HUES48 (cell line): ENCODE measurements at regions not wholly inside any gene's neighbourhood (a gene's known extent, or its start where the extent isn't known, plus 50 kb on each side); places are given as distances from the start of the nearest gene placed in this dataset.

Experiments used
- H3K27ac ChIP-seq: one replicate; pipeline ENCODE4 v1.7.0; 2013; ENCODE audit warnings: low read depth, low read length, inconsistent platforms
- H3K27me3 ChIP-seq: 2 replicates; pipeline ENCODE4 v1.6.1; 2013; ENCODE audit warnings: mild to moderate bottlenecking, low read length; ENCODE audit not compliant: control insufficient read depth, insufficient read depth
- H3K36me3 ChIP-seq: 2 replicates; pipeline ENCODE4 v1.6.1; 2013; ENCODE audit warnings: low read length; ENCODE audit not compliant: control insufficient read depth, insufficient read depth
- H3K4me1 ChIP-seq: 2 replicates; pipeline ENCODE4 v1.6.1; 2013; ENCODE audit warnings: mild to moderate bottlenecking, low read length; ENCODE audit not compliant: control insufficient read depth, insufficient read depth
- H3K4me3 ChIP-seq: 2 replicates; pipeline ENCODE4 v1.5.1; 2013; ENCODE audit warnings: mild to moderate bottlenecking, low read depth, low read length
- H3K9ac ChIP-seq: 2 replicates; pipeline ENCODE4 v1.6.1; 2013; ENCODE audit warnings: mild to moderate bottlenecking, low read depth, low read length, moderate library complexity
- H3K9me3 ChIP-seq: 2 replicates; pipeline ENCODE4 v1.6.1; 2013; ENCODE audit warnings: low read length; ENCODE audit not compliant: control insufficient read depth, insufficient read depth

DNA sequence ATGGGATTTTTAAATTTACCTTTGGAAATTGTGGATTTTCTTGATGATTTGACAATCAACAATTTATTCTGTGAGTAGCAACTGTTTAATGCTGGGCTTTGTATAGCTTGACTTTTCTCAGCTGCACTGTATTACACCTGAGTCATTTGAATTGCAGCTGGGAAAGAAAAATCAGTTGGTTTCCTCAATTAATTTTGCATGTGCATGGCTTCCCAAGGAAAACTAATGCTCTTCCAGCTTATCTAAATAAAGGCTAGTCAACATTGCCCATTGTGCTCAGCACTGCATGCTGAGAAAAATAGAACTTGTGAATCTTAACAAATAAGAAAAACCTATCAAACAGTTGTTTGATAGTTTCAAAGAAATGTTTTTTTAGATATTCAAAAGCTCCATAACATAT lies 268.3 kb upstream of the CDH20 start:
- peak overlapping the region; percentile 69 for H3K27ac ChIP-seq
- no peak overlapping the region; the same call in 1 of the 2 replicates for H3K4me3 ChIP-seq

DNA sequence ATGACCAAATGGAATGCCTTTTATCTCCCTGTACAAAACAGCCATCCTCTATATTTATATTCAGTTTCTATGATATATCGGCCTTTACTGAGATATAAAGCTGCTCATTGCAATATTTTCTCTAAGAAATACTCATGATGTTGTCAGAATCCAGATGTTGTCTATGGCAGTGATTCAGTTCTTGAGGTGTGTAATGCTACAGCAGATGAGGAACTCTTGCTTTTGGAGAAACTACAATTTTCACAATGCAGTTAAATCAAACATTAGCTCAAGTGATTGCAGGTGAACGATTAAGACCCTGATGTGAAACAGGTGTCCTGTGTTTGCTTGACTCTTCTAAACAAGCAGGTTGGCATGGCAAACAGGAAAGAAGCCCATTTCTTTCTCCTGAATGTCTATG lies 256.2 kb upstream of the CDH20 start:
- no peak overlapping the region for H3K9ac ChIP-seq
- no peaks in the 10 kb centered on the region for H3K9me3 ChIP-seq
- H3K27me3 ChIP-seq: no peaks in the 10 kb centered on the region
- no peak overlapping the region for H3K4me3 ChIP-seq
- H3K36me3 ChIP-seq: no peaks in the 10 kb centered on the region
- H3K4me1 ChIP-seq: no peaks in the 10 kb centered on the region
- H3K27ac ChIP-seq: no peak overlapping the region

More for the DNA sequence above, 268.3 kb upstream of the CDH20 start:
- Histone ChIP-seq H3K27me3 (0 out of 2 replicates have a peak, but pooled peaks cover 2% of the 10 kb centered on the region), H3K4me1 (peaks cover 17% of the 10 kb centered on the region), H3K9me3 (no peaks in the 10 kb centered on the region), H3K9ac (no peak overlapping the region), H3K36me3 (no peaks in the 10 kb centered on the region)

DNA sequence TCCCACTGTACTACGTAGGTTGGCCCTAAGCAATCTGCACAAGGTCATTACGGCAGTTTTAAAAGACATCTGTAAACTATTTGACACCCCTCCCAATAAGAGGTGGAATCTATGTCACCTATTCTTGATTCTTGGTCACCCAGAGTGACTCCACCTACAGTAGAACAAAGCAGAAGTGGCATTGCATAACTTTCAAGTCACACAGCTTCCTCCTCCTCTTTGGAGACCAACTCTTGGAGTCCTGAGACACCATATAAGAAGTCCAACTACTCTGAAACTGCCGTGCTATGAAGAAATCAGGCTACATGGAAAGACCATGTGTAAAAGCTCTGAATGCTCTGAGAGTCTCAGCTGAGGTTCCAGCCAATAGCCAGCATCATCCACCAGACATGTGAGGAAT lies 253.5 kb upstream of the CDH20 start:
- Histone ChIP-seq H3K4me1 (no peaks in the 10 kb centered on the region), H3K27ac (no peak overlapping the region), H3K9me3 (no peaks in the 10 kb centered on the region), H3K9ac (no peak overlapping the region), H3K4me3 (no peak overlapping the region), H3K36me3 (no peaks in the 10 kb centered on the region), H3K27me3 (no peaks in the 10 kb centered on the region)

DNA sequence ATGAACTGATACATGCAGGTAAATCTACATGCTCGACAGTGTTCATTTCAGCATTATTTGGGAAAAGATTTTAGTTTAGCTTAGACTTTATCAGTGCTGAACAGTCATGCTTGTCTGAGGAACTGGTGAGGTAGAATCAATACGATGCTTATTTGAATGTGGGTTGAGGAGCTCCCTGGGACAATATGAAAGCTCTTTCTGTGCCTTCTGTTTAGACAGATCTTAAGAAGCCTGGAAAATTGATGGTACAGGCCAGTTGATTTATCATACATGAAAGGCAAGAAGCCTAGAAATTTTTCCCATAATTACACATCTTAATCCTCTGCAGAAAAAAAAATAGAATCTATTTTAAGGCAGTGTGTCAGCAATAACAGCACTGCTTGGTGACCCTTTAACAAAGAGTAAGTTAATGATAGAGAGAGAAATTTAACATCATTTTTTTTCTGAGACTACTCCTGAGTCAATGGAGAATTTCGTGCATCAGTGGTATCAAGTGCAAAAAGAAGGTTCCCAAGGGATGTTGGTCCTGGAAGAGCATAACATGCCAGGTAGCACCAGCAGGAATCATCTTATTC lies 252.2 kb upstream of the CDH20 start:
- H3K27ac ChIP-seq: no peak overlapping the region
- H3K36me3 ChIP-seq: no peaks in the 10 kb centered on the region
- H3K4me1 ChIP-seq: no peaks in the 10 kb centered on the region
- H3K27me3 ChIP-seq: no peaks in the 10 kb centered on the region
- no peaks in the 10 kb centered on the region for H3K9me3 ChIP-seq
- H3K9ac ChIP-seq: no peak overlapping the region
- no peak overlapping the region for H3K4me3 ChIP-seq

DNA sequence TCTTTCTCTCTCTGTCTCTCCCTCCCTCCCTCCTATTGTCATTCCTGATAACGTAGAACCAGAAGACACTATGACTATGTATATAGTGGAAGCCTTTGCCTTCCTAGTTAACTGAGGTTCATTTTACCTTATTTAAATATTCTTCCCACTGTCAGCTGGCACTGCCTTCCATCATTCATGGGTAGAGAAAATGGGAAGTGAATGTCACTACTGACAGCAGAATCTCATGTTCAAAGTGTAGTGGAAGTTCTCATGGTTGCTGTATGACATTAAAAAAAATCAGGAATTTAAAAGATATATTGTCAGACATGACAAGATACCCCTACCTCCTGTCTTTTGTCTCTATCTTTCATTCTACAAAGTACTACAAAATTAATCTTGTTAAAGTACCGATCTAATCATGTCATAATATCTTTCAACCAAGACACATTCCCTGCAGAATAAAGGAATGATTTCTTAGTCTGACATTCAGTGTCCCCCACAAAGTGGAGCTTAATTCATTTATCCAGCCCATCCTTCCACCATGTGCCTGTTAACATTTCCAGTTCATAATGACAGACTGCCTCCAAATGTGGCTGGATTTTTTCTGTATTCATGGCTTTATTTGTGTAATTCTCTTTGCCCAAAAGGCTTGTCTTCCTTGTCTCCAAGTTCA lies 250.1 kb upstream of the CDH20 start:
- no peaks in the 10 kb centered on the region for H3K4me1 ChIP-seq
- H3K27me3 ChIP-seq: no peaks in the 10 kb centered on the region
- H3K9ac ChIP-seq: no peak overlapping the region
- H3K27ac ChIP-seq: no peak overlapping the region
- no peak overlapping the region for H3K4me3 ChIP-seq
- no peaks in the 10 kb centered on the region for H3K36me3 ChIP-seq
- no peaks in the 10 kb centered on the region for H3K9me3 ChIP-seq

DNA sequence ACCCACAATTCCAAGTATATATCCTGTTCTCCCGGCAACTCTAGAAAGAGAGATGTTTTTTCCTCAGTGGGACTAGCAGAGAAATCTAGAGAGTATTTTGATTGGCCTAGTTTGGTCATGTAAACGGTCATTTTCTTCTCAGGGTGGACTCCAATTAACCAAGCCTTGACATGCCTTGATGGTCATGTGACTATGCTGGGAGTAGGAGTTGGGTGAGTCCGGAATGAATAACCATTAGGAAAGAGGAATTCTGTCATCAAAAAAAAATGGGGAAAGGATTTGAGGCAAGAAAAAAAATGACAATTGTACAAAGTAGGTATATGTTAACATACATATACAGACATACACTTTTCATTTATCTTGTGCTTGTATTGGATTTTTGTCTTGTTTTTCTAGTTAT lies 248.2 kb upstream of the CDH20 start:
- Histone ChIP-seq H3K9me3 (no peaks in the 10 kb centered on the region), H3K9ac (no peak overlapping the region), H3K27ac (no peak overlapping the region), H3K36me3 (no peaks in the 10 kb centered on the region), H3K4me3 (no peak overlapping the region), H3K27me3 (no peaks in the 10 kb centered on the region), H3K4me1 (no peaks in the 10 kb centered on the region)

DNA sequence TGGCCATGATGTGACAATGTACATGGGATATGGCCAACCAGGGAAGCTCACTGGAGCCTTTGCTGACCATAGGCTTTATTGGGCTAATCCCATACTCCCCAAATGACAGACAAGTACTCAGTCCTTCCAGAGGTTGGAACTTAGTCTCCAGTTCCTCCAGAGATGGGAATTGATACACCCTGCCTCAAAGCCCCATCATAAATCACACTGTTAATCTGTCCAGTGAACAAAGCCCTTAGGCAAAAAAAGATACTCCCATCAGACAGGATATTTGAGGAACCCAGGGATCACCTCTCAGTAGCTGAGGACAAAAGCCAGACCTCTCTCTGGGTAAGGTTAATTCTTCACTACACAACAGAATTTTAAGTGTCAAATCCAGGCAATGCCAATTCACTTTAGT lies 247.5 kb upstream of the CDH20 start:
- Histone ChIP-seq H3K36me3 (no peaks in the 10 kb centered on the region), H3K27ac (no peak overlapping the region), H3K4me1 (no peaks in the 10 kb centered on the region), H3K9me3 (no peaks in the 10 kb centered on the region), H3K27me3 (no peaks in the 10 kb centered on the region), H3K4me3 (no peak overlapping the region), H3K9ac (no peak overlapping the region)

DNA sequence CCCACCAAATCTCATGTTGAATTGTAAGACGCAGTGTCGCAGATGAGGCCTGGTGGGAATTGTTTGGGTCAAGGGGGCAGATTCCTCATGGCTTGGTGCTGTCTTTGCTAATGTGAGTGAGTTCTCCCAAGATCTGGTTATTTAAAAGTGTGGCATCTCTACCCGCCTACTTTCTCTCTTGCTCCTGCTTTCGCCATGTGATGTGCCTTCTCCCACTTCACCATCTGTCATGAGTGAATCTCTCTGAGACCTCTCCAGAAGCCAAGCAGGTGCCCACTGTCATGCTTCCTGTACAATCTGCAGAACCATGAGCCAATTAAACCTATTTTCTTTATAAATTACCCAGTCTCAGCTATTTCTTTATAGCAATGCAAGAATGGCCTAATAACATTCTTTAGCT lies 246.6 kb upstream of the CDH20 start:
- Histone ChIP-seq H3K36me3 (no peaks in the 10 kb centered on the region), H3K4me3 (no peak overlapping the region), H3K27ac (no peak overlapping the region), H3K4me1 (no peaks in the 10 kb centered on the region), H3K9me3 (no peaks in the 10 kb centered on the region), H3K27me3 (no peaks in the 10 kb centered on the region), H3K9ac (no peak overlapping the region)

DNA sequence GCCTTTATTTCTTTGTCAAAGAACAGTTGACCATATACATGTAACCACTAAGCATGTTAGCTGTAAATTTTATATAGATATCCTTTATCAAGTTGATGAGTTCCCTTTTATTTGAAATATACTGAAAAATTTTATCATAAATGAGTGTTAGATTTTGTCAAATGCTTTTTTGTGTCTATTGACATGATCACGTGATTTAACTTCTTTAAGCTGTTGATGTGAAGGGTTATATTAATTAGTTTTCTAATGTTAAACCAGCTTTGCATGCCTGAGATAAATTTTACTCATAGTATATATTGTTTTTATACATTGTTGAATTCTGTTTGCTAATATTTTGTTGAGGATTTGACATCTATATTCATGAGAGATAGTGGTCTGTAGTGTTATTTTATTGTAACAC lies 241.9 kb upstream of the CDH20 start:
- H3K4me1 ChIP-seq: no peaks in the 10 kb centered on the region
- no peak overlapping the region for H3K4me3 ChIP-seq
- no peak overlapping the region for H3K27ac ChIP-seq
- no peaks in the 10 kb centered on the region for H3K27me3 ChIP-seq
- H3K9ac ChIP-seq: no peak overlapping the region
- H3K9me3 ChIP-seq: no peaks in the 10 kb centered on the region
- no peaks in the 10 kb centered on the region for H3K36me3 ChIP-seq

DNA sequence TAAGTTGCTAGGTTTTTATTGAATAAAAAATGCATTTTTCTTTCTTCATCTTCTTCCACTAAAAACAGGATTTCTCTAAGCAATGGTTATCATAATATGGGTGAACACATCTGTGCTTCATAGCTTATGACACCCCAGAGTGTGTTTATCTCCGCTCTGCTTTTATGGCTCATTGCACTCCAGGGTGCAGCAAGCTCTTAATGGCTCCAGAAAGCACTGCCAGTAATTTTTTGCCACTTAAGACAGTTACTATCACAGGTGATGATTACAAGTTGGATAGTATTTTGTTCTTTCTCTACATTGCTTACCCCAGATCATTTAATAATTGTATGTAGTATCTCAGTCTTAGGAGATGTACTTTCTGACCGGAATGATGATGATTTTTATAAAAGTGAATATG lies 239.3 kb upstream of the CDH20 start:
- Histone ChIP-seq H3K36me3 (no peaks in the 10 kb centered on the region), H3K9ac (no peak overlapping the region), H3K27ac (no peak overlapping the region), H3K4me1 (no peaks in the 10 kb centered on the region), H3K27me3 (no peaks in the 10 kb centered on the region), H3K4me3 (no peak overlapping the region), H3K9me3 (no peaks in the 10 kb centered on the region)

DNA sequence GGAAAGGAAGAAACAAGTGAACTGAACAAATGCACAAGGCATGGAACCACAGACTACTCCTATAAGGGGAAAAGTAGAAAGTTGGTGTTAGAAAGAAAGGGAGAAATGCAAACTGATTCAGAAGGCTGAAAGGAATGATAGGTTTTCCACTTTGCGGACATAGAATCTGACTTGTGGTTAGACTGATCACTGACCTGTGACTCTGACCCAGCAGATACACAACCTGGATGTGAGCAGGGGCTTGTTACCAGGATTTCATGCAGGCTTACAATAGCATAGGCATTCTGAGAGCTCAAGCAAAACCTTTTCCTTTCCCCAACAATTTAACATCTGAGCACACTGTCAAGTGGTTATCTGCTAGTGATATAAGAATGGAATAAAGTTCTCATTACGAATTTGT lies 237.0 kb upstream of the CDH20 start:
- Histone ChIP-seq H3K4me3 (no peak overlapping the region), H3K9ac (no peak overlapping the region), H3K36me3 (no peaks in the 10 kb centered on the region), H3K27ac (no peak overlapping the region), H3K9me3 (no peaks in the 10 kb centered on the region), H3K27me3 (no peaks in the 10 kb centered on the region), H3K4me1 (no peaks in the 10 kb centered on the region)
